HG02973 (cell line): ENCODE measurements at regions not wholly inside any gene's neighbourhood (a gene's known extent, or its start where the extent isn't known, plus 50 kb on each side); places are given as distances from the start of the nearest gene placed in this dataset.
A peak's percentile ranks its signal among the peaks of the same experiment; 100 is the strongest.
"Not testable (repeated sequence)": the region's sequence is repeated elsewhere in the genome, so short reads cannot be mapped to it uniquely, and the experiment has no call there.

Source experiments
- ATAC-seq: cut with Tn5 transposase; IDR thresholded peaks from one replicate; pipeline ENCODE4 v1.9.1; 2021; ENCODE audit warnings: moderate library complexity; ENCODE audit not compliant: unreplicated experiment

GRCh38 chr2:59180621-59181020 is 939.5 kb upstream of the FANCL start:
- ATAC-seq, result no peak

- ATAC-seq, result no peak
Observed at GRCh38 chr2:59180111-59180510, 939.0 kb upstream of the FANCL start.

- no peak for ATAC-seq
Observed at GRCh38 chr2:59177748-59178147, 936.6 kb upstream of the FANCL start.

GRCh38 chr2:59176737-59177136 is 935.6 kb upstream of the FANCL start:
- ATAC-seq, result peak; percentile 50

GRCh38 chr2:59174536-59175243 is 933.6 kb upstream of the FANCL start:
- ATAC-seq, result no peak

- ATAC-seq, result no peak
Observed at GRCh38 chr2:59173325-59173724, 932.2 kb upstream of the FANCL start.

- ATAC-seq, result no peak
Observed at GRCh38 chr2:59171019-59171418, 929.9 kb upstream of the FANCL start.

- no peak for ATAC-seq
Observed at GRCh38 chr2:59168766-59169165, 927.6 kb upstream of the FANCL start.

- no peak for ATAC-seq
Observed at GRCh38 chr2:59167514-59167913, 926.4 kb upstream of the FANCL start.

GRCh38 chr2:59157908-59158307 is 916.8 kb upstream of the FANCL start:
- not testable (repeated sequence) for ATAC-seq

GRCh38 chr2:59151805-59152204 is 910.7 kb upstream of the FANCL start:
- ATAC-seq, result no peak

- no peak for ATAC-seq
Observed at GRCh38 chr2:59150217-59150849, 909.2 kb upstream of the FANCL start.

GRCh38 chr2:59149271-59149670 is 908.1 kb upstream of the FANCL start:
- ATAC-seq, result no peak

- ATAC-seq, result no peak
Observed at GRCh38 chr2:59112258-59112657, 871.1 kb upstream of the FANCL start.

- no peak for ATAC-seq
Observed at GRCh38 chr2:59096973-59097372, 855.8 kb upstream of the FANCL start.

GRCh38 chr2:59093571-59093970 is 852.4 kb upstream of the FANCL start:
- ATAC-seq, result no peak

- no peak for ATAC-seq
Observed at GRCh38 chr2:59084326-59084725, 843.2 kb upstream of the FANCL start.

- ATAC-seq, result no peak
Observed at GRCh38 chr2:59083075-59083828, 842.1 kb upstream of the FANCL start.

GRCh38 chr2:59082657-59083056 is 841.5 kb upstream of the FANCL start:
- ATAC-seq, result no peak

- no peak for ATAC-seq
Observed at GRCh38 chr2:59080451-59081181, 839.5 kb upstream of the FANCL start.

- ATAC-seq, result no peak
Observed at GRCh38 chr2:59077981-59078531, 836.9 kb upstream of the FANCL start.
